GM23338 (cell line): ENCODE measurements at regions not wholly inside any gene's neighbourhood (a gene's known extent, or its start where the extent isn't known, plus 50 kb on each side); places are given as distances from the start of the nearest gene placed in this dataset.

Experiments used
- ATAC-seq: fragments of 200-7000 bp; cut with Tn5 transposase; 3 replicates; pipeline ENCODE4 v1.9.1; 2020
- DNase-seq: peaks from one replicate; pipeline ENCODE4 v3.0.0-alpha.2; 2015; ENCODE audit warnings: low spot score
- H2AFZ ChIP-seq: fragments of 200-600 bp; sonication (generic); 2 replicates; pipeline ENCODE4 v1.8.0; 2016; ENCODE audit warnings: antibody characterized with exemption, mild to moderate bottlenecking, moderate library complexity
- H3F3A ChIP-seq: fragments of 200-600 bp; sonication (generic); replicated peaks from 2 replicates; pipeline ENCODE4 v1.8.0; 2017; ENCODE audit warnings: antibody characterized with exemption, mixed run types, low read depth
- H3K27ac ChIP-seq: fragments of 200-600 bp; sonication (generic); 2 replicates; pipeline ENCODE4 v1.6.1; 2016; ENCODE audit warnings: low read depth
- H3K27me3 ChIP-seq: fragments of 200-600 bp; sonication (generic); 2 replicates; pipeline ENCODE4 v1.8.0; 2016; ENCODE audit warnings: mild to moderate bottlenecking, mixed run types, moderate library complexity; ENCODE audit not compliant: insufficient read depth
- H3K36me3 ChIP-seq: fragments of 200-600 bp; sonication (generic); 2 replicates; pipeline ENCODE4 v1.8.0; 2016; ENCODE audit warnings: mild to moderate bottlenecking; ENCODE audit not compliant: insufficient read depth
- H3K4me1 ChIP-seq: fragments of 200-600 bp; sonication (generic); 2 replicates; pipeline ENCODE4 v1.8.0; 2016; ENCODE audit warnings: mild to moderate bottlenecking, moderate library complexity; ENCODE audit not compliant: insufficient read depth
- H3K4me2 ChIP-seq: fragments of 200-600 bp; sonication (generic); 2 replicates; pipeline ENCODE4 v1.7.1; 2017; ENCODE audit warnings: mixed run types
- H3K4me3 ChIP-seq: fragments of 200-600 bp; sonication (generic); 2 replicates; pipeline ENCODE4 v1.6.1; 2016; ENCODE audit warnings: mixed run types
- H3K79me2 ChIP-seq: fragments of 200-600 bp; sonication (generic); replicated peaks from 2 replicates; pipeline ENCODE4 v1.8.0; 2017; ENCODE audit warnings: mild to moderate bottlenecking; ENCODE audit not compliant: insufficient read depth
- H3K9me2 ChIP-seq: fragments of 200-600 bp; sonication (generic); 2 replicates; pipeline ENCODE4 v1.8.0; 2017; ENCODE audit not compliant: insufficient read depth
- H4K20me1 ChIP-seq: fragments of 200-600 bp; sonication (generic); replicated peaks from 2 replicates; pipeline ENCODE4 v1.8.0; 2017; ENCODE audit warnings: mild to moderate bottlenecking; ENCODE audit not compliant: insufficient read depth
- H3K27ac Mint-ChIP-seq: 2 replicates; pipeline ENCODE4 v1.8.0; 2020; ENCODE audit warnings: inconsistent platforms, mild to moderate bottlenecking, moderate library complexity, mixed read lengths
- H3K27me3 Mint-ChIP-seq: 3 replicates; pipeline ENCODE4 v1.8.0; 2022; ENCODE audit warnings: low read depth, mild to moderate bottlenecking, moderate library complexity, mixed read lengths, inconsistent platforms; ENCODE audit not compliant: insufficient read depth, poor library complexity
- H3K36me3 Mint-ChIP-seq: 3 replicates; pipeline ENCODE4 v1.8.0; 2021; ENCODE audit warnings: low read depth, mild to moderate bottlenecking, inconsistent platforms, moderate library complexity, mixed read lengths
- H3K4me1 Mint-ChIP-seq: 3 replicates; pipeline ENCODE4 v1.8.0; 2020; ENCODE audit warnings: mild to moderate bottlenecking, inconsistent platforms, mixed read lengths
- H3K4me3 Mint-ChIP-seq: 3 replicates; pipeline ENCODE4 v1.8.0; 2021; ENCODE audit warnings: moderate library complexity, mild to moderate bottlenecking, inconsistent platforms, mixed read lengths
- H3K9me3 Mint-ChIP-seq: 3 replicates; pipeline ENCODE4 v1.8.0; 2020; ENCODE audit warnings: moderate library complexity, mild to moderate bottlenecking, inconsistent platforms, mixed read lengths
- CREB1 ChIP-seq: fragments of 250-450 bp; sonication (Bioruptor Pico); IDR thresholded peaks from 2 replicates; pipeline ENCODE4 v1.5.0; 2020; ENCODE audit warnings: low read depth, mild to moderate bottlenecking, moderate library complexity
- CTCF ChIP-seq, 2 experiments: fragments of 200-600 bp in 1 of 2; sonication (generic) in 1 of 2; conservative IDR thresholded peaks; 2 replicates each; pipeline versions ENCODE4 v1.5.1 to v1.6.1; 2016 to 2017; ENCODE audit warnings: antibody characterized with exemption in 2 of 2, low read depth in 2 of 2, mild to moderate bottlenecking in 2 of 2, moderate library complexity in 1 of 2
- ETS1 ChIP-seq: IDR thresholded peaks from 2 replicates; pipeline ENCODE4 v1.6.1; 2016; ENCODE audit warnings: antibody characterized with exemption
- EZH2 ChIP-seq: fragments of 200-600 bp; sonication (generic); IDR thresholded peaks from one replicate; pipeline ENCODE4 v1.8.0; 2017; ENCODE audit warnings: antibody characterized with exemption, mild to moderate bottlenecking, low read depth; ENCODE audit not compliant: unreplicated experiment
- EZH2phosphoT487 ChIP-seq: fragments of 200-600 bp; sonication (generic); IDR thresholded peaks from one replicate; pipeline ENCODE4 v1.8.1; 2018; ENCODE audit warnings: antibody characterized with exemption; ENCODE audit not compliant: unreplicated experiment
- JUNB ChIP-seq: IDR thresholded peaks from one replicate; pipeline ENCODE4 v1.6.1; 2016; ENCODE audit warnings: antibody characterized with exemption; ENCODE audit not compliant: unreplicated experiment
- NANOG ChIP-seq: IDR thresholded peaks from 2 replicates; pipeline ENCODE4 v1.6.1; 2016; ENCODE audit warnings: antibody characterized with exemption, borderline replicate concordance
- POLR2AphosphoS5 ChIP-seq: IDR thresholded peaks from 2 replicates; pipeline ENCODE4 v1.6.1; 2016; ENCODE audit warnings: antibody characterized with exemption, low read depth
- REST ChIP-seq: IDR thresholded peaks from one replicate; pipeline ENCODE4 v1.6.1; 2018; ENCODE audit warnings: antibody characterized with exemption; ENCODE audit not compliant: unreplicated experiment
- STAT1 ChIP-seq: IDR thresholded peaks from one replicate; pipeline ENCODE4 v1.6.1; 2016; ENCODE audit warnings: antibody characterized with exemption; ENCODE audit not compliant: unreplicated experiment

- H3K4me3 Mint-ChIP-seq: no peak overlapping the region
- Histone ChIP-seq H3K27me3 (no peaks in the 10 kb centered on the region), H3K4me2 (no peak overlapping the region; the same call in 1 of the 2 replicates), H3K27ac (no peak overlapping the region), H3K36me3 (no peaks in the 10 kb centered on the region), H4K20me1 (no peaks in the 10 kb centered on the region), H3K4me3 (no peak overlapping the region), H2AFZ (no peak overlapping the region), H3K4me1 (no peaks in the 10 kb centered on the region), H3K9me2 (peaks cover 10% of the 10 kb centered on the region; the same call in 1 of the 2 replicates), H3F3A (no peaks in the 10 kb centered on the region), H3K79me2 (no peaks in the 10 kb centered on the region)
- H3K4me1 Mint-ChIP-seq: peaks cover 2% of the 10 kb centered on the region; the same call in 1 of the 3 replicates
- no peak for TF ChIP-seq NANOG
- TF ChIP-seq JUNB: no peak
- no peak for DNase-seq
- no peak overlapping the region for H3K27ac Mint-ChIP-seq
- no peaks in the 10 kb centered on the region; the same call in 2 of the 3 replicates for H3K9me3 Mint-ChIP-seq
- no peaks in the 10 kb centered on the region for H3K27me3 Mint-ChIP-seq
- ATAC-seq: no peak
- H3K36me3 Mint-ChIP-seq: no peaks in the 10 kb centered on the region
Measured at GRCh38 chr5:66377747-66378146, 218.4 kb upstream of the MAST4 start.

- H3K4me1 Mint-ChIP-seq: peaks cover 2% of the 10 kb centered on the region; the same call in 1 of the 3 replicates
- TF ChIP-seq REST (no peak), CREB1 (CRISPR knock-in tag) (no peak), CTCF (conservative IDR thresholded peaks at IDR 0.05; ENCODE audit: low read depth in 2 of 2) (no peak), EZH2phosphoT487 (no peak), ETS1 (no peak), STAT1 (no peak), POLR2AphosphoS5 (no peak), JUNB (no peak), EZH2 (no peak)
Measured at GRCh38 chr5:66378407-66378806, 217.8 kb upstream of the MAST4 start.

More at GRCh38 chr5:66378407-66378806, 217.8 kb upstream of the MAST4 start:
- Histone ChIP-seq H3K4me2 (no peak overlapping the region), H3K4me3 (no peak overlapping the region), H3K27ac (no peak overlapping the region), H3K36me3 (no peaks in the 10 kb centered on the region), H3K9me2 (peaks cover 10% of the 10 kb centered on the region; the same call in 1 of the 2 replicates), H3K79me2 (no peaks in the 10 kb centered on the region), H3K4me1 (no peaks in the 10 kb centered on the region), H3F3A (no peaks in the 10 kb centered on the region), H3K27me3 (no peaks in the 10 kb centered on the region), H4K20me1 (no peaks in the 10 kb centered on the region), H2AFZ (no peak overlapping the region)
- no peaks in the 10 kb centered on the region; the same call in 2 of the 3 replicates for H3K9me3 Mint-ChIP-seq
- H3K4me3 Mint-ChIP-seq: no peak overlapping the region
- ATAC-seq: no peak
- no peaks in the 10 kb centered on the region for H3K36me3 Mint-ChIP-seq
- H3K27me3 Mint-ChIP-seq: no peaks in the 10 kb centered on the region
- no peak overlapping the region for H3K27ac Mint-ChIP-seq
- no peak for DNase-seq
